ENCODE measurements at regions not wholly inside any gene's neighbourhood (a gene's known extent, or its start where the extent isn't known, plus 50 kb on each side); places are given as distances from the start of the nearest gene placed in this dataset.

DNA sequence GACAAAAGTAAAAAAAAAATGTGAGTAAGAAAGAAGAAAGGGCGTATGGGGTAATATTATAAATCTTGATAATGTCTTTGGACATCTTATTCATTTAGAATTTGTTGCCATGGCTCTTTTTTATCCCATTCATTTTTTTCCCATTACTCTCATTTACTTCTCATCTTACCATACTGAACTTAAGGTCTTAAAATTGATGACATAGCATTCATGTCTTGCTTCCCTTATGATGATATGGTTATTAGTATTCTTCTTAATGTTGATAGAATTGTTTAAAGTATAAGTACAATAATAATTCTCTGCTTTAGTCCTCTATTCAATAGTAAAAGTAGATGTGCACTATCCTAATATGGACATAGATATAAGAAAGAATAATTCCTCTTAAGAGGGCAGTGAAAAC is 204.1 kb upstream of the KLF12 start:
- no peak overlapping the region for H3K4me3 ChIP-seq (ENCODE audit: low read length)
- TF ChIP-seq, protein P1, sequence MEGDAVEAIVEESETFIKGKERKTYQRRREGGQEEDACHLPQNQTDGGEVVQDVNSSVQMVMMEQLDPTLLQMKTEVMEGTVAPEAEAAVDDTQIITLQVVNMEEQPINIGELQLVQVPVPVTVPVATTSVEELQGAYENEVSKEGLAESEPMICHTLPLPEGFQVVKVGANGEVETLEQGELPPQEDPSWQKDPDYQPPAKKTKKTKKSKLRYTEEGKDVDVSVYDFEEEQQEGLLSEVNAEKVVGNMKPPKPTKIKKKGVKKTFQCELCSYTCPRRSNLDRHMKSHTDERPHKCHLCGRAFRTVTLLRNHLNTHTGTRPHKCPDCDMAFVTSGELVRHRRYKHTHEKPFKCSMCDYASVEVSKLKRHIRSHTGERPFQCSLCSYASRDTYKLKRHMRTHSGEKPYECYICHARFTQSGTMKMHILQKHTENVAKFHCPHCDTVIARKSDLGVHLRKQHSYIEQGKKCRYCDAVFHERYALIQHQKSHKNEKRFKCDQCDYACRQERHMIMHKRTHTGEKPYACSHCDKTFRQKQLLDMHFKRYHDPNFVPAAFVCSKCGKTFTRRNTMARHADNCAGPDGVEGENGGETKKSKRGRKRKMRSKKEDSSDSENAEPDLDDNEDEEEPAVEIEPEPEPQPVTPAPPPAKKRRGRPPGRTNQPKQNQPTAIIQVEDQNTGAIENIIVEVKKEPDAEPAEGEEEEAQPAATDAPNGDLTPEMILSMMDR (IDR thresholded peaks at IDR 0.05; ENCODE audit: insufficient read depth, low read depth, low read length, missing control alignments), result no peak

DNA sequence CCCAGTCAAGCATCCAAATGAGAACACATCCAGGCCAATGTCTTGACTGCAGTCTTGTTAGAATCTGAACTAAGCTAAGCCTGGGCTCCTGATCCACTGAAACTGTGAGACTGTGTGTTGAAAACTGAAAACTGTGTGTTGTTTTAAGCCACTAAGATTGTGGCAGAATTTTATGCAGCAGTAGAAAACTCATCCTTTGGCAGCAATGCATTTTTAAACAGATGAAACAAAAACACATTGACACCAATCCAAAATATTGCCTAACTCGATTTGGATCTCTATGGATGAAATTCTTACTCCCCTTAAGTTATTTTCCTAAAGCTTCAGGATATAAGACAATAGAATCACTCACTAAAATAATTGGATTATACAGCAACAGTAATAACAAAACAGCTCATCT is 202.3 kb upstream of the KLF12 start:
- H3K4me3 ChIP-seq (ENCODE audit: low read length), result no peak overlapping the region
- DNase-seq (ENCODE audit: low read depth), result no peak
- TF ChIP-seq, protein P1 (IDR thresholded peaks at IDR 0.05; ENCODE audit: insufficient read depth, low read depth, low read length, missing control alignments), result no peak

More for the DNA sequence above, 204.1 kb upstream of the KLF12 start:
- DNase-seq (ENCODE audit: low read depth), result no peak

DNA sequence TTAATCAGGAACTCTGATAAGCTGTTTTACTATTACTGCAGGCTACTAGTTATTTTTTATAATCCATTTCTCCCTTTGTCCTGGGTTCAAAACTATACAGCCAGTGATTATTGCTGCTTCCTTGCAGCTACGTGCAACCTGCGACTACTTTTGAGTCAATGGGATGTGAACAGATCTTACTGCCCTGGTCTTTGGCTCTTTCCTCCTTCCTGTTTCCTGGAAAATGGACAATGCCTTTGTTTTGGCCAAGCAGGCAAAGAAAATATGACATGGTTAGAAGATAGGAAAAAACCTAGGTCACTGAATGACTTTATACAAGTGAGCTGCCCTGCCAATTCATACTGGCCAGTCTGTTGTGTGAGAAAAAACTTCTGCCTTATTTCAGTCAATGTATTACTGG is 201.2 kb upstream of the KLF12 start:
- TF ChIP-seq, protein P1 (IDR thresholded peaks at IDR 0.05; ENCODE audit: insufficient read depth, low read depth, low read length, missing control alignments), result no peak
- DNase-seq (ENCODE audit: low read depth), result no peak

DNA sequence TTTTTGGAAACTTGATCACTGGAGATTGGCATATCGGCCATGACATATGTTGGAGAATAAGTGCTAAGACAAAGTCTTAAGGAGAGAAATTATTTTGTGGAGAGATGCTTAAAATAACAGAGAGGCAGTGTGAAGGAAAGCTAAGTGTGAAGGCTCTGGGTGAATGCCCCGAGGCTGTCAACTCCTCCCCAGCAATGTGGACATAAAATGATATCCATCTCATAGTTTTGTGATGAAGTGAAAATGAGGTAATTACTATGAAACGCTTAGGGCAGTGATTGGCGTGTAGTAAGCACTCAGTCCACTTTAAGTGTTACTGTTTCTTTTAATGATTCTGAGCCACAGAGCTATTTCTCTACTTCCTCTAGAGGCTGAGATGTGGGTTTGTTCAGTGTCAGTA is 195.8 kb upstream of the KLF12 start:
- TF ChIP-seq, protein P1 (IDR thresholded peaks at IDR 0.05; ENCODE audit: insufficient read depth, low read depth, low read length, missing control alignments), result no peak
- DNase-seq (ENCODE audit: low read depth), result peak; percentile 50
- H3K4me3 ChIP-seq (ENCODE audit: low read length), result no peak overlapping the region

More for the DNA sequence above, 201.2 kb upstream of the KLF12 start:
- no peak overlapping the region for H3K4me3 ChIP-seq (ENCODE audit: low read length)

DNA sequence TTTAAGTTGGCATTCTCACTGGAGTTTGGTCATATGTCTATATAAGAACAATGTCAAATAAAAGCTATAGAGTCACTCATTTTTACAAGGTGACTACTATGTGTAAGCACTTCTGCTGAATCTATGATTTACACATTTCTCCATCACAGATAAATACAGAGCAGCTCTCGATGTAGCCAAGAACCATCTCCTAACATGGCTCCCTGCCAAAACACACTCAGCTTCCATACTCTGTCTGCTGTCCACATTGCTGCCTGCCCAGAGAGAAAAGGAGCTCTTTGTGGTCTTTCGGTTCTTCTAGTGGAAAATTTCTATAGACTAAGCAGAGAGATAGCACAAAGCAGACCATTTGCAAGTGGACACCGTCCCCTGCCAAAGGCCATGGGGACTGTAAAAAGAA is 190.9 kb upstream of the KLF12 start:
- TF ChIP-seq, protein P1 (IDR thresholded peaks at IDR 0.05; ENCODE audit: insufficient read depth, low read depth, low read length, missing control alignments), result no peak
- H3K4me3 ChIP-seq (ENCODE audit: low read length), result no peak overlapping the region
- DNase-seq (ENCODE audit: low read depth), result peak; percentile 45

DNA sequence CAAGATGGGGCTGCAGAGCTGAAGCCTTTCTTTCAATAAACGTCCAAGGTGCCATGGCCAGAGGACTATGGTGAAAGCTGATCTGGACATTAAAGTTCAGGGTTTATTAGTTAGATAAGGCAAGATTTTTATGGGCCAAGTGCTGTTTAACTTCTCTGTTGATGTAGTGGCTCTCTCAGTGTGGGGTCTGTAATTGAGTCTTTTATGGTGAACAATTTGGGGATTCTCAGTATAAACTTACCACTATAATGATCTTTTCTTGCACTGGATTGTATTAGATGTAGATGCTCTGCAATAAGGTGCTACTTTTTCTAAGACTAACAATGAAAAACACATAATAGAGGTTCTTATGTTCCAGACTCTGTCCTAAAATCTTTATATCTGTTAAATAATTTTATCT is 190.1 kb upstream of the KLF12 start:
- no peak overlapping the region for H3K4me3 ChIP-seq (ENCODE audit: low read length)
- DNase-seq (ENCODE audit: low read depth), result no peak
- TF ChIP-seq, protein P1 (IDR thresholded peaks at IDR 0.05; ENCODE audit: insufficient read depth, low read depth, low read length, missing control alignments), result no peak

DNA sequence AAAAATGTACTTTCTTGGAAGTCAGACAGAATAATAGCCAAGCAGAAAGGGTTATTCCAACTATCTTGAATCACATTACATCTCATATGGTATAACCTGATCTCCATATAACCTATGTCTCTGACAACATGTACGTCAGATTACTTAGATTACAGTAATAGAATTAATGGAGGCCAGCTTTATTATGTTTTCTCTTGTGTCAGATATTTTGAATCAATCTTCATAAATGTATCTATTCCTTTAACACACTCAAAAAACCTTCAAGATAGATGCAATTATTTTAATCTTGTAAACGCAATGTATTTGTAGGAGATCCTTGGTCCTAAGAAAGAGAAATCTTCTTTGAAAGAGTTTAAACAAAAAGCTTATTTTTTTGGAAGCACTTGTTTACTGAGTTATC is 188.4 kb upstream of the KLF12 start:
- no peak overlapping the region for H3K4me3 ChIP-seq (ENCODE audit: low read length)
- TF ChIP-seq, protein P1 (IDR thresholded peaks at IDR 0.05; ENCODE audit: insufficient read depth, low read depth, low read length, missing control alignments), result no peak
- no peak for DNase-seq (ENCODE audit: low read depth)
